Common myeloid progenitor, CD34-positive (primary cell): ENCODE measurements at regions not wholly inside any gene's neighbourhood (a gene's known extent, or its start where the extent isn't known, plus 50 kb on each side); places are given as distances from the start of the nearest gene placed in this dataset.
"Not testable (repeated sequence)": the region's sequence is repeated elsewhere in the genome, so short reads cannot be mapped to it uniquely, and the experiment has no call there.

Experiments used
- CTCF ChIA-PET: fragments of 350-600 bp; sonication (Branson Sonifier 250); formaldehyde crosslinking; loops from one replicate; lab custom pipeline; 2021; ENCODE audit warnings: antibody characterized with exemption; lab: Charles Lee
- POLR2A ChIA-PET: fragments of 350-600 bp; sonication (Branson Sonifier 250); formaldehyde crosslinking; loops from one replicate; lab custom pipeline; 2021; ENCODE audit warnings: antibody characterized with exemption; lab: Charles Lee
- DNase-seq, 3 donors: peaks; one replicate each; pipeline versions ENCODE4 v3.0.0 to v3.0.0-alpha.2; 2013
- H3K27ac ChIP-seq, 2 experiments: 1 replicate in 1 of 2; 2 replicates in 1 of 2; pipeline ENCODE4 v1.7.0; 2013; ENCODE audit warnings: inconsistent platforms in 2 of 2, low read length in 2 of 2, mild to moderate bottlenecking in 2 of 2, low read depth in 1 of 2, moderate library complexity in 1 of 2; ENCODE audit not compliant: severe bottlenecking in 2 of 2, insufficient read depth in 1 of 2, poor library complexity in 1 of 2
- H3K27me3 ChIP-seq, 5 experiments: replicated peaks in 2 of 5; 1 replicate in 3 of 5; 2 replicates in 2 of 5; pipeline versions ENCODE4 v1.6.1 to v1.7.0; 2013; ENCODE audit warnings: low read length in 4 of 5, mild to moderate bottlenecking in 2 of 5, moderate library complexity in 2 of 5, inconsistent platforms in 1 of 5; ENCODE audit not compliant: insufficient read depth in 5 of 5, control insufficient read depth in 4 of 5
- H3K36me3 ChIP-seq, 4 experiments: 1 replicate in 2 of 4; 2 replicates in 2 of 4; pipeline versions ENCODE4 v1.6.1 to v1.7.0; 2013; ENCODE audit warnings: low read length in 3 of 4, control low read depth in 1 of 4, mild to moderate bottlenecking in 1 of 4; ENCODE audit not compliant: control insufficient read depth in 4 of 4, insufficient read depth in 4 of 4
- H3K4me1 ChIP-seq, 4 experiments: 1 replicate in 3 of 4; 2 replicates in 1 of 4; pipeline versions ENCODE4 v1.6.1 to v1.7.1; 2013; ENCODE audit warnings: low read length in 3 of 4, mild to moderate bottlenecking in 3 of 4, control low read depth in 1 of 4, inconsistent platforms in 1 of 4, moderate library complexity in 1 of 4; ENCODE audit not compliant: control insufficient read depth in 4 of 4, insufficient read depth in 4 of 4; ENCODE audit errors: control extremely low read depth in 1 of 4
- H3K4me3 ChIP-seq, 7 experiments: 1 replicate in 4 of 7; 2 replicates in 3 of 7; pipeline versions ENCODE4 v1.5.1 to v1.7.0; 2013; ENCODE audit warnings: mild to moderate bottlenecking in 7 of 7, low read length in 6 of 7, moderate library complexity in 6 of 7, inconsistent platforms in 2 of 7, low read depth in 2 of 7, control low read depth in 1 of 7; ENCODE audit not compliant: insufficient read depth in 4 of 7, control insufficient read depth in 1 of 7; ENCODE audit errors: extremely low read depth in 1 of 7
- H3K9me3 ChIP-seq, 5 experiments: 1 replicate in 4 of 5; 2 replicates in 1 of 5; pipeline versions ENCODE4 v1.6.1 to v1.7.1; 2013; ENCODE audit warnings: low read length in 4 of 5, mild to moderate bottlenecking in 2 of 5, inconsistent platforms in 1 of 5, low read depth in 1 of 5, moderate library complexity in 1 of 5; ENCODE audit not compliant: control insufficient read depth in 4 of 5, insufficient read depth in 2 of 5; ENCODE audit errors: control extremely low read depth in 1 of 5
- WGBS: methylation state at CpG from one replicate; pipeline ENCODE4 v1.1.5; 2013; ENCODE audit not compliant: insufficient coverage; 5-methylcytosine and 5-hydroxymethylcytosine counted together

DNA sequence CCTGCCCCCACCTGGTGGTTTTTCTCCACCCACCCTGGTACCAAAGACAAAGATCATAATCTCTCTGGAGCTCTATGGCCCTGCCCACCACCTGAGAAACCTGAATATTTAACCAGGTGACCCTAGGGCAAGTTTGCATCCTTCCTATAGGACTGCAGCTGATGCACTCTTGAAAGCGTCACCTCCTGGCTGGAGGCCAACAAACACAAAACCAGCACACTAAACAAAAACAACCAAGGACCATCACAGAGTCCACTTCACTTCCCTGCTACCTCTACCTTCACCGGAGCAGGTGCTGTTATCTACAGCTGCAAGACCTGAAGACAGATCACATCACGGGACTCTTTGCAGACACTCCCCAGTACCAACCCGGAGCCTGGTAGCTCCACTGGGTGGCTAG lies 296.7 kb upstream of the FGF13 start:
- DNase-seq, result no peak
- ChIA-PET POLR2A (no interaction called here), CTCF (no interaction called here)
- WGBS, result 83% methylated on average over 1 of the region's 4 CpGs
- no peaks in the 10 kb centered on the region for H3K36me3 ChIP-seq
- peaks cover 0 to 3% (median 0%) of the 10 kb centered on the region in 5 experiments for H3K9me3 ChIP-seq
- no peak overlapping the region for H3K27ac ChIP-seq
- no peaks in the 10 kb centered on the region for H3K4me1 ChIP-seq
- no peak overlapping the region for H3K4me3 ChIP-seq
- H3K27me3 ChIP-seq, result no peaks in the 10 kb centered on the region

DNA sequence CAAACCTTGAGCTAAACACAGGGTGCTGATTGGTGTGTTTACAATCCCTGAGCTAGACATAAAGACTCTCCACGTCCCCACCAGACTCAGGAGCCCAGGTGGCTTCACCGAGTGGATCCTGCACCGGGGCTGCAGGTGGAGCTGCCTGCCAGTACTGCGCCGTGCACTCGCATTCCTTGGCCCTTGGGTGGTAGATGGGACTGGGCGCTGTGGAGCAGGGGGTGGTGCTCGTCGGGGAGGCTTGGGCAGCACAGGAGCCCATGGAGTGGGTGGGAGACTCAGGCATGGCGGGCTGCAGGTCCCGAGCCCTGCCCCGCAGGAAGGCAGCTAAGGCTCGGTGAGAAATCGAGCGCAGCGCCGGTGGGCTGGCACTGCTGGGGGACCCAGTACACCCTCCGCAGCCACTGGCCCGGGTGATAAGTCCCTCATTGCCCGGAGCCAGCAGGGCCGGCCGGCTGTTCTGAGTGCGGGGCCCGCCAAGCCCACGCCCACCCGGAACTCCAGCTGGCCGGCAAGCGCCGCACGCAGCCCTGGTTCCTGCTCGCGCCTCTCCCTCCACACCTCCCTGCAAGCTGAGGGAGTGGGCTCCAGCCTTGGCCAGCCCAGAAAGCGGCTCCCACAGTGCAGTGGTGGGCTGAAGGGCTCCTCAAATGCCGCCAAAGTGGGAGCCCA lies 292.5 kb upstream of the FGF13 start:
- 90% methylated on average over 14 of the region's 34 CpGs for WGBS

GRCh38 chrX:139002319-139002718 lies 290.8 kb upstream of the FGF13 start:
- no peaks in the 10 kb centered on the region for H3K36me3 ChIP-seq
- no peaks in the 10 kb centered on the region for H3K27me3 ChIP-seq
- WGBS, result 80% methylated on average over 2 of the region's 3 CpGs
- H3K27ac ChIP-seq, result no peak overlapping the region
- ChIA-PET CTCF (no interaction called here), POLR2A (no interaction called here)
- H3K9me3 ChIP-seq, result no peaks in the 10 kb centered on the region
- peak in 1 of 3 donors; percentile 4 for DNase-seq
- no peak overlapping the region for H3K4me3 ChIP-seq
- no peaks in the 10 kb centered on the region for H3K4me1 ChIP-seq

More for the DNA sequence above, 292.5 kb upstream of the FGF13 start:
- H3K36me3 ChIP-seq, H3K27ac ChIP-seq, H3K9me3 ChIP-seq, H3K4me1 ChIP-seq, H3K27me3 ChIP-seq, CTCF ChIA-PET, POLR2A ChIA-PET, H3K4me3 ChIP-seq, DNase-seq: not testable (repeated sequence)

DNA sequence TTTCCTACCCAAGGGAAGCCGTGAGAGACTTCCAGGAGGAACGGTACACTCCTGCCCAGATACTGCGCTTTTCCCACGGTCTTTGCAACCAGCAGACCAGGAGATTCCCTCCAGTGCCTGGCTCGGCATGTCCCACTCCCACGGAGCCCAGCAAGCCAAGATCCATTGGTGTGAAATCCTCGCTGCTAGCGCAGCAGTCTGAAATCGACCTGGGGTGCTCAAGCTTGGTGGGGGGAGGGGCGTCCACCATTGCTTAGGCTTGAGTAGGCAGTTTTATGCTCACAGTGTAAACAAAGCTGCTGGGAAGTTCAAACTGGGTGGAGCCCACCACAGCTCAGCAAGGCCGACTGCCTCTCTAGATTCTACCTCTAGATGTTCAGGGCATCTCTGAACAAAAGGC lies 284.8 kb upstream of the FGF13 start:
- WGBS, result 93% methylated on average over 10 of the region's 11 CpGs
- POLR2A ChIA-PET, result no interaction called here
- H3K27ac ChIP-seq, result no peak overlapping the region
- H3K9me3 ChIP-seq, result no peaks in the 10 kb centered on the region
- CTCF ChIA-PET, result no interaction called here
- no peaks in the 10 kb centered on the region for H3K4me1 ChIP-seq
- H3K27me3 ChIP-seq, result no peaks in the 10 kb centered on the region
- H3K4me3 ChIP-seq, result no peak overlapping the region
- no peak for DNase-seq
- no peaks in the 10 kb centered on the region for H3K36me3 ChIP-seq

DNA sequence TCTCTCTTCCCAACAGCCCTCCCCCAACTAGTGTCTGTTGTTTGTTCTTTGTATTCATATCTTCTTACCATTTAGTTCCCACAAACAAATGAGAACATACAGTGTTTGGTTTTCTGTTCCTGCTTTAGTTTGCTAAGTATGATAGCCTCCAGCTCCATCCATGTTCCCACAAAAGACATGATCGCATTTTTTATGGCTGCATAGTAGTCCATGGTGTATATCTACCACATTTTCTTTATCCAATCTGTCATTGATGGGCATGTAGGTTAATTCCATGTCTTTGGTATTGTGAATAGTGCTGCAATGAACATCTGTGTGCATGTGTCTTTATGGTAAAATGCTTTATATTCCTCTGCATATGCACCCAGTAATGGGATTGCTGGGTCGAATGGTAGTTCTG lies 283.9 kb upstream of the FGF13 start:
- no peaks in the 10 kb centered on the region for H3K4me1 ChIP-seq
- ChIA-PET CTCF (no interaction called here), POLR2A (no interaction called here)
- H3K27ac ChIP-seq, result no peak overlapping the region
- H3K4me3 ChIP-seq, result no peak overlapping the region
- H3K27me3 ChIP-seq, result no peaks in the 10 kb centered on the region
- WGBS, result 100% methylated on average over 1 of the region's 2 CpGs
- DNase-seq, result no peak
- no peaks in the 10 kb centered on the region for H3K36me3 ChIP-seq
- H3K9me3 ChIP-seq, result no peaks in the 10 kb centered on the region

DNA sequence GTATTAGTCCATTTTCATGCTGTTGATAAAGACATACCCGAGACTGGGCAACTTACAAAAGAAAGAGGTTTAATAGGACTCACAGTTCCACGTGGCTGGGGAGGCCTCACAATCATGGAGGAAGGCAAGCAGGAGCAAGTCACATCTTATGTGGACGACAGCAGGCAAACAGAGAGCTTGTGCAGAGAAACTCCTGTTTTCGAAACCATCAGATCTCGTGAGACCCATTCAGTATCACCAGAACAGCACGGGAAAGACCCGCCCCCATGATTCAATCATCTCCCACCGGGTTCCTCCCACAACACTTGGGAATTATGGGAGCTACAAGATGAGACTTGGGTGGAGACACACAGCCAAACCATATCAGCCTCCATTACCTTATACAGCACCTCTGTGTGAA lies 278.9 kb upstream of the FGF13 start:
- DNase-seq, H3K4me1 ChIP-seq, H3K27me3 ChIP-seq, POLR2A ChIA-PET, H3K9me3 ChIP-seq, H3K4me3 ChIP-seq, H3K36me3 ChIP-seq, H3K27ac ChIP-seq, CTCF ChIA-PET: not testable (repeated sequence)
- WGBS, result 79% methylated on average over 7 of the region's 8 CpGs

- H3K4me3 ChIP-seq, result no peak overlapping the region
- H3K36me3 ChIP-seq, result no peaks in the 10 kb centered on the region
- H3K27me3 ChIP-seq, result no peaks in the 10 kb centered on the region
- H3K4me1 ChIP-seq, result no peaks in the 10 kb centered on the region
- H3K9me3 ChIP-seq, result no peaks in the 10 kb centered on the region
- 100% methylated on average over 1 of the region's 1 CpG for WGBS
- POLR2A ChIA-PET, result no interaction called here
- CTCF ChIA-PET, result no interaction called here
- no peak overlapping the region for H3K27ac ChIP-seq
- DNase-seq, result no peak
Measured at GRCh38 chrX:138986866-138987265, 275.3 kb upstream of the FGF13 start.
